ENCODE measurements at regions not wholly inside any gene's neighbourhood (a gene's known extent, or its start where the extent isn't known, plus 50 kb on each side); places are given as distances from the start of the nearest gene placed in this dataset.
A peak's percentile ranks its signal among the peaks of the same experiment; 100 is the strongest.
"Not testable (repeated sequence)": the region's sequence is repeated elsewhere in the genome, so short reads cannot be mapped to it uniquely, and the experiment has no call there.

- no peak for DNase-seq (ENCODE audit: low spot score)
Measured at GRCh38 chr5:17400724-17401469, 97.1 kb upstream of the TAF11L2 start.

- no peak for DNase-seq (ENCODE audit: low spot score)
Measured at GRCh38 chr5:17401470-17402288, 96.4 kb upstream of the TAF11L2 start.

- no peak for DNase-seq (ENCODE audit: low spot score)
Measured at GRCh38 chr5:17402289-17403121, 95.5 kb upstream of the TAF11L2 start.

- DNase-seq (ENCODE audit: low spot score): no peak
Measured at GRCh38 chr5:17403695-17404490, 94.1 kb upstream of the TAF11L2 start.

GRCh38 chr5:17405976-17406375 is 92.1 kb upstream of the TAF11L2 start:
- no peak for DNase-seq (ENCODE audit: low spot score)

GRCh38 chr5:17406423-17406838 is 91.6 kb upstream of the TAF11L2 start:
- DNase-seq (ENCODE audit: low spot score): no peak

GRCh38 chr5:17411436-17412402 is 86.3 kb upstream of the TAF11L2 start:
- DNase-seq (ENCODE audit: low spot score): peak; percentile 8

- no peak for DNase-seq (ENCODE audit: low spot score)
Measured at GRCh38 chr5:17412760-17413671, 85.0 kb upstream of the TAF11L2 start.

- no peak for DNase-seq (ENCODE audit: low spot score)
Measured at GRCh38 chr5:17413691-17414090, 84.3 kb upstream of the TAF11L2 start.

GRCh38 chr5:17415321-17415758 is 82.7 kb upstream of the TAF11L2 start:
- peak; percentile 2 for DNase-seq (ENCODE audit: low spot score)

GRCh38 chr5:17416374-17416773 is 81.7 kb upstream of the TAF11L2 start:
- DNase-seq (ENCODE audit: low spot score): not testable (repeated sequence)

- no peak for DNase-seq (ENCODE audit: low spot score)
Measured at GRCh38 chr5:17424674-17425073, 73.4 kb upstream of the TAF11L2 start.

- no peak for DNase-seq (ENCODE audit: low spot score)
Measured at GRCh38 chr5:17425385-17426070, 72.5 kb upstream of the TAF11L2 start.

- DNase-seq (ENCODE audit: low spot score): no peak
Measured at GRCh38 chr5:17426104-17426749, 71.8 kb upstream of the TAF11L2 start.

- DNase-seq (ENCODE audit: low spot score): no peak
Measured at GRCh38 chr5:17428176-17428800, 69.7 kb upstream of the TAF11L2 start.

GRCh38 chr5:17429353-17429752 is 68.7 kb upstream of the TAF11L2 start:
- DNase-seq (ENCODE audit: low spot score): no peak

- no peak for DNase-seq (ENCODE audit: low spot score)
Measured at GRCh38 chr5:17430241-17430640, 67.8 kb upstream of the TAF11L2 start.
